Thoracic aorta (tissue), 2 donors: ENCODE measurements at regions not wholly inside any gene's neighbourhood (a gene's known extent, or its start where the extent isn't known, plus 50 kb on each side); places are given as distances from the start of the nearest gene placed in this dataset.

Experiments
- ATAC-seq: fragments of 150-250 bp; one replicate; pipeline ENCODE4 v1.8.0; 2017; ENCODE audit warnings: low read depth; ENCODE audit not compliant: insufficient number of reproducible peaks, low FRiP score
- DNase-seq: peaks from one replicate; pipeline ENCODE4 v3.0.0-alpha.2; 2020; ENCODE audit warnings: low spot score
- H3K27ac ChIP-seq, 2 donors: fragments of 200-600 bp; sonication (generic); 1 replicate in 1 of 2; 2 replicates in 1 of 2; pipeline ENCODE4 v1.5.1; 2016; ENCODE audit warnings: mild to moderate bottlenecking in 2 of 2, moderate library complexity in 2 of 2
- H3K27me3 ChIP-seq: fragments of 200-600 bp; sonication (generic); replicated peaks from 2 replicates; pipeline ENCODE4 v1.6.0; 2016; ENCODE audit warnings: mild to moderate bottlenecking; ENCODE audit not compliant: insufficient read depth
- H3K36me3 ChIP-seq: fragments of 200-600 bp; sonication (generic); one replicate; pipeline ENCODE4 v1.5.1; 2016
- H3K4me1 ChIP-seq, 2 donors: fragments of 200-600 bp; sonication (generic); 1 replicate in 1 of 2; 2 replicates in 1 of 2; pipeline versions ENCODE4 v1.5.1 to v1.6.0; 2016; ENCODE audit warnings: low read depth in 2 of 2, mild to moderate bottlenecking in 1 of 2; ENCODE audit not compliant: control insufficient read depth in 1 of 2
- H3K4me3 ChIP-seq: fragments of 200-600 bp; sonication (generic); 2 replicates; pipeline ENCODE4 v1.5.1; 2016; ENCODE audit warnings: mild to moderate bottlenecking
- H3K9me3 ChIP-seq: fragments of 200-600 bp; sonication (generic); 2 replicates; pipeline ENCODE4 v1.5.1; 2016
- CTCF ChIP-seq: fragments of 200-600 bp; sonication (generic); IDR thresholded peaks from one replicate; pipeline ENCODE4 v1.5.1; 2019; ENCODE audit warnings: antibody characterized with exemption

- no peak for ATAC-seq
- no peak for DNase-seq
- TF ChIP-seq CTCF: no peak
- peaks cover 0 to 9% of the 10 kb centered on the region in 2 donors for H3K4me1 ChIP-seq
- no peaks in the 10 kb centered on the region for H3K9me3 ChIP-seq
- H3K27ac ChIP-seq: no peak overlapping the region
- H3K36me3 ChIP-seq: no peaks in the 10 kb centered on the region
- no peak overlapping the region for H3K4me3 ChIP-seq
- no peaks in the 10 kb centered on the region for H3K27me3 ChIP-seq
Measured at GRCh38 chr12:105840384-105840783, 298.4 kb downstream of the NUAK1 start.

- Histone ChIP-seq H3K27ac (no peak overlapping the region), H3K4me3 (no peak overlapping the region), H3K36me3 (no peaks in the 10 kb centered on the region), H3K27me3 (no peaks in the 10 kb centered on the region), H3K4me1 (peaks cover 0 to 9% of the 10 kb centered on the region in 2 donors), H3K9me3 (no peaks in the 10 kb centered on the region)
- no peak for ATAC-seq
- no peak for TF ChIP-seq CTCF
- no peak for DNase-seq
Measured at GRCh38 chr12:105841840-105842239, 296.9 kb downstream of the NUAK1 start.

GRCh38 chr12:105843561-105843960, 295.2 kb downstream of the NUAK1 start:
- Histone ChIP-seq H3K4me3 (no peak overlapping the region), H3K9me3 (no peaks in the 10 kb centered on the region), H3K27ac (no peak overlapping the region), H3K27me3 (no peaks in the 10 kb centered on the region), H3K36me3 (no peaks in the 10 kb centered on the region), H3K4me1 (peaks cover 0 to 9% of the 10 kb centered on the region in 2 donors)
- ATAC-seq: no peak
- DNase-seq: no peak
- no peak for TF ChIP-seq CTCF

- DNase-seq: no peak
- no peak for TF ChIP-seq CTCF
- Histone ChIP-seq H3K27me3 (no peaks in the 10 kb centered on the region), H3K4me3 (no peak overlapping the region), H3K9me3 (no peaks in the 10 kb centered on the region), H3K4me1 (peaks cover 0 to 9% of the 10 kb centered on the region in 2 donors), H3K36me3 (no peaks in the 10 kb centered on the region), H3K27ac (no peak overlapping the region)
- ATAC-seq: no peak
Measured at GRCh38 chr12:105843986-105844760, 294.6 kb downstream of the NUAK1 start.

GRCh38 chr12:105846331-105846730, 292.4 kb downstream of the NUAK1 start:
- Histone ChIP-seq H3K4me1 (peaks cover 0 to 9% of the 10 kb centered on the region in 2 donors), H3K27ac (no peak overlapping the region), H3K4me3 (no peak overlapping the region), H3K36me3 (no peaks in the 10 kb centered on the region), H3K27me3 (no peaks in the 10 kb centered on the region), H3K9me3 (no peaks in the 10 kb centered on the region)
- TF ChIP-seq CTCF: no peak
- DNase-seq: no peak
- ATAC-seq: no peak
